NCI-H774 (cell line): ENCODE measurements at regions not wholly inside any gene's neighbourhood (a gene's known extent, or its start where the extent isn't known, plus 50 kb on each side); places are given as distances from the start of the nearest gene placed in this dataset.

ENCODE experiments used
- DNase-seq: peaks from one replicate; lab custom pipeline; 2025; lab: John Stamatoyannopoulos, UW

- DNase-seq: no peak
Measured at GRCh38 chr5:98454407-98454806, 319.1 kb upstream of the RGMB start.

- no peak for DNase-seq
Measured at GRCh38 chr5:98454904-98455303, 318.6 kb upstream of the RGMB start.

GRCh38 chr5:98455665-98456064 lies 317.8 kb upstream of the RGMB start:
- no peak for DNase-seq

GRCh38 chr5:98458004-98458403 lies 315.5 kb upstream of the RGMB start:
- DNase-seq: no peak

GRCh38 chr5:98458726-98459125 lies 314.7 kb upstream of the RGMB start:
- no peak for DNase-seq

GRCh38 chr5:98460536-98460935 lies 312.9 kb upstream of the RGMB start:
- DNase-seq: no peak

- no peak for DNase-seq
Measured at GRCh38 chr5:98461485-98461884, 312.0 kb upstream of the RGMB start.

GRCh38 chr5:98463222-98463621 lies 310.2 kb upstream of the RGMB start:
- DNase-seq: no peak

- no peak for DNase-seq
Measured at GRCh38 chr5:98463676-98464075, 309.8 kb upstream of the RGMB start.

GRCh38 chr5:98464737-98465330 lies 308.6 kb upstream of the RGMB start:
- no peak for DNase-seq

- no peak for DNase-seq
Measured at GRCh38 chr5:98468188-98468869, 305.1 kb upstream of the RGMB start.

- DNase-seq: no peak
Measured at GRCh38 chr5:98470747-98471146, 302.7 kb upstream of the RGMB start.

- no peak for DNase-seq
Measured at GRCh38 chr5:98471458-98471857, 302.0 kb upstream of the RGMB start.

GRCh38 chr5:98474216-98474615 lies 299.2 kb upstream of the RGMB start:
- no peak for DNase-seq

GRCh38 chr5:98474782-98475181 lies 298.7 kb upstream of the RGMB start:
- no peak for DNase-seq

GRCh38 chr5:98482321-98483300 lies 290.9 kb upstream of the RGMB start:
- no peak for DNase-seq

- DNase-seq: no peak
Measured at GRCh38 chr5:98483301-98483685, 290.2 kb upstream of the RGMB start.

GRCh38 chr5:98489021-98489420 lies 284.4 kb upstream of the RGMB start:
- no peak for DNase-seq

- DNase-seq: no peak
Measured at GRCh38 chr5:98490348-98490747, 283.1 kb upstream of the RGMB start.

- no peak for DNase-seq
Measured at GRCh38 chr5:98492258-98492657, 281.2 kb upstream of the RGMB start.

- DNase-seq: no peak
Measured at GRCh38 chr5:98497418-98497817, 276.0 kb upstream of the RGMB start.

- no peak for DNase-seq
Measured at GRCh38 chr5:98498028-98498427, 275.4 kb upstream of the RGMB start.

GRCh38 chr5:98499892-98500291 lies 273.6 kb upstream of the RGMB start:
- DNase-seq: no peak
